ENCODE measurements at regions not wholly inside any gene's neighbourhood (a gene's known extent, or its start where the extent isn't known, plus 50 kb on each side); places are given as distances from the start of the nearest gene placed in this dataset.

DNA sequence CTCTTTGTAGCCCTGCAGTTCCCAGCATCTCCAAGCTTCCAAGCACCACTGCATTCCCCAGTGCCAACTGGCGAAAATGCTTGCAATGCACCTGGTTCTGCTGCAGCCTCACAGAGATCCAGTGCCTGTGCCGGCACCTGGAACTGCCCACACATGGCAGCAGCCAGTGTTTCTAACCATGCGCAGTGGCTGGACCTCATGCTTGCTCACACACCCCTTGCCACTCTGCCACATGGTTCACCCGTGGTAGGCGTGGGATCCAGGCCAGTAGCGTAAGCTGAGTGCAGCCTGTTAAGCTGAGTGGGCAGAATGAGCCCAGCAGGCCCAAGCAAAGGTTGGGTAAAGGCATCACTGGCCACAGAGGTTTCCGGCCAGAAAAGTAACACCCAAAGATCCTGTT, 214.1 kb upstream of the VLDLR start:
- TF ChIP-seq, protein P1, sequence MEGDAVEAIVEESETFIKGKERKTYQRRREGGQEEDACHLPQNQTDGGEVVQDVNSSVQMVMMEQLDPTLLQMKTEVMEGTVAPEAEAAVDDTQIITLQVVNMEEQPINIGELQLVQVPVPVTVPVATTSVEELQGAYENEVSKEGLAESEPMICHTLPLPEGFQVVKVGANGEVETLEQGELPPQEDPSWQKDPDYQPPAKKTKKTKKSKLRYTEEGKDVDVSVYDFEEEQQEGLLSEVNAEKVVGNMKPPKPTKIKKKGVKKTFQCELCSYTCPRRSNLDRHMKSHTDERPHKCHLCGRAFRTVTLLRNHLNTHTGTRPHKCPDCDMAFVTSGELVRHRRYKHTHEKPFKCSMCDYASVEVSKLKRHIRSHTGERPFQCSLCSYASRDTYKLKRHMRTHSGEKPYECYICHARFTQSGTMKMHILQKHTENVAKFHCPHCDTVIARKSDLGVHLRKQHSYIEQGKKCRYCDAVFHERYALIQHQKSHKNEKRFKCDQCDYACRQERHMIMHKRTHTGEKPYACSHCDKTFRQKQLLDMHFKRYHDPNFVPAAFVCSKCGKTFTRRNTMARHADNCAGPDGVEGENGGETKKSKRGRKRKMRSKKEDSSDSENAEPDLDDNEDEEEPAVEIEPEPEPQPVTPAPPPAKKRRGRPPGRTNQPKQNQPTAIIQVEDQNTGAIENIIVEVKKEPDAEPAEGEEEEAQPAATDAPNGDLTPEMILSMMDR (IDR thresholded peaks at IDR 0.05; ENCODE audit: low read depth, low read length) = no peak
- no peak for TF ChIP-seq EZH2phosphoT487 (IDR thresholded peaks at IDR 0.05; ENCODE audit: low read depth)

All from OCI-LY3 (cell line).